ENCODE measurements at regions not wholly inside any gene's neighbourhood (a gene's known extent, or its start where the extent isn't known, plus 50 kb on each side); places are given as distances from the start of the nearest gene placed in this dataset.

DNA sequence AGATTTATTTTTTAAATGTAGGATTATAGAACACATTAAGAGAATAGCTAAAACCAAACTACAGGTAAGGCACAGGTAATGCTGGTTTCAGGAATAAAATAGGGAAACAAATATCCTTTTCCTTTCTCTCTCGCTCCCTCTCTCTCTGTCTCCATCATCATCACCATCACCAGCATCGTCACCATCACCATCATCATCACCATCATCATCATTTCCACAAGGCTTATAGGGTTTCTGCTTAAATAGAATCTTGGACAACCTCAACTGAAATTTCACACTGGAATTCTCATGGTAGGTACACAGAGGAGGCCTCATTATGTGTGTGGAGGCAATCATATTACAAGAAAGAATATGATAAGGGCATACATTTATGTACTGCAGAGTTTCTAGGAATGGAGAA, 823.6 kb downstream of the MAFB start:
- TF ChIP-seq POLR2A (IDR thresholded peaks at IDR 0.05): no peak
- TF ChIP-seq CTCF (IDR thresholded peaks at IDR 0.05): no peak
- Histone ChIP-seq H3K4me3 (no peak overlapping the region), H3K9me3 (no peaks in the 10 kb centered on the region), H3K27ac (no peak overlapping the region), H3K36me3 (replicated peaks in 1 of 2; ENCODE audit: insufficient read depth in 1 of 2, low read depth in 2 of 2) (no peaks in the 10 kb centered on the region), H3K4me1 (no peaks in the 10 kb centered on the region), H3K27me3 (no peaks in the 10 kb centered on the region)
- DNase-seq (no peak), ATAC-seq (no peak)
- WGBS, 2 donors: 85% methylated on average over 2 of the region's 2 CpGs
- intact Hi-C loops (cut with DNase I): no loop called here

- no peak for DNase-seq
- WGBS, 2 donors: 52 to 65% methylated on average over 4 of the region's 4 CpGs
These were observed 826.6 kb downstream of the MAFB start for GRCh38 chr20:39862470-39862891.

DNA sequence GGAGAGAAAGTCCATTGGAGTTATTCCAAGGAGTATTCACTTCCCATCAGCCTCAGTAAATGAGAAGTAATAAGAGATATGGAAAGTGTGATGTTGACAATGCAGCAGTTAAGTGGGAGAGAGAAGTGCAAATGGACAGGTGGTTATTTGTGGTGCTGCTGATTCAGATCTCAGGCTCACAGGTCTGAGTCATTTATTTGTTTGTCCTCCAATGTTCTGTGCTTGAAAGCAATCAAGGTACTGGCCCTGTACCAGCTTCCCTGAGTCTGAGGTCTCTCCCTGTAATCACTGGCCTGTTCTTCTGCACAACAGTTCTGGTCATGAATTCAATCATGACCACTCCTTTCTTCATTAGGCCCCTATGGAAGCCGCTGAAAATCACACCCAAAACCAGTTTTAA, 827.7 kb downstream of the MAFB start:
- intact Hi-C loops (cut with DNase I): no loop called here
- H3K4me3 ChIP-seq: no peak overlapping the region
- H3K9me3 ChIP-seq: no peaks in the 10 kb centered on the region
- H3K27me3 ChIP-seq: no peaks in the 10 kb centered on the region
- ATAC-seq: peak; percentile 63
- H3K27ac ChIP-seq: no peak overlapping the region
- WGBS, 2 donors: 36 to 69% methylated on average over 1 of the region's 1 CpG
- peaks cover 10% of the 10 kb centered on the region for H3K4me1 ChIP-seq
- DNase-seq: peak in 3 of 4 donors; percentile 33 to 51 (median 34)
- H3K36me3 ChIP-seq (replicated peaks in 1 of 2; ENCODE audit: insufficient read depth in 1 of 2, low read depth in 2 of 2): no peaks in the 10 kb centered on the region
- TF ChIP-seq POLR2A (IDR thresholded peaks at IDR 0.05) (no peak), CTCF (IDR thresholded peaks at IDR 0.05) (no peak)

More at GRCh38 chr20:39862470-39862891, 826.6 kb downstream of the MAFB start:
- H3K4me1 ChIP-seq: peaks cover 4% of the 10 kb centered on the region
- ATAC-seq: no peak
- intact Hi-C loops (cut with DNase I): no loop called here
- H3K27me3 ChIP-seq: no peaks in the 10 kb centered on the region
- no peak overlapping the region for H3K27ac ChIP-seq
- no peaks in the 10 kb centered on the region for H3K9me3 ChIP-seq
- H3K4me3 ChIP-seq: no peak overlapping the region
- no peak for TF ChIP-seq CTCF (IDR thresholded peaks at IDR 0.05)
- TF ChIP-seq POLR2A (IDR thresholded peaks at IDR 0.05): no peak
- H3K36me3 ChIP-seq (replicated peaks in 1 of 2; ENCODE audit: insufficient read depth in 1 of 2, low read depth in 2 of 2): no peaks in the 10 kb centered on the region

- no peak for TF ChIP-seq CTCF (IDR thresholded peaks at IDR 0.05)
- TF ChIP-seq POLR2A (IDR thresholded peaks at IDR 0.05): no peak
- DNase-seq (no peak), ATAC-seq (no peak)
- intact Hi-C loops (cut with DNase I): no loop called here
- Histone ChIP-seq H3K4me3 (no peak overlapping the region), H3K9me3 (no peaks in the 10 kb centered on the region), H3K4me1 (peaks cover 10% of the 10 kb centered on the region), H3K27me3 (no peaks in the 10 kb centered on the region), H3K27ac (no peak overlapping the region), H3K36me3 (replicated peaks in 1 of 2; ENCODE audit: insufficient read depth in 1 of 2, low read depth in 2 of 2) (no peaks in the 10 kb centered on the region)
- 19 to 22% methylated on average over 1 of the region's 1 CpG for WGBS, 2 donors
These were observed 831.2 kb downstream of the MAFB start for GRCh38 chr20:39857835-39858234.

GRCh38 chr20:39857187-39857586, 831.8 kb downstream of the MAFB start:
- ATAC-seq (no peak), DNase-seq (no peak)
- no peak overlapping the region for H3K4me3 ChIP-seq
- WGBS, 2 donors: 13 to 14% methylated on average over 1 of the region's 1 CpG
- H3K27ac ChIP-seq: no peak overlapping the region
- H3K36me3 ChIP-seq (replicated peaks in 1 of 2; ENCODE audit: insufficient read depth in 1 of 2, low read depth in 2 of 2): no peaks in the 10 kb centered on the region
- H3K9me3 ChIP-seq: no peaks in the 10 kb centered on the region
- intact Hi-C loops (cut with DNase I): no loop called here
- no peaks in the 10 kb centered on the region for H3K27me3 ChIP-seq
- TF ChIP-seq CTCF (IDR thresholded peaks at IDR 0.05) (no peak), POLR2A (IDR thresholded peaks at IDR 0.05) (no peak)
- peaks cover 10% of the 10 kb centered on the region for H3K4me1 ChIP-seq

Data from body of pancreas (tissue), 4 donors.